IPS DF 4.7 (cell line): ENCODE measurements at regions not wholly inside any gene's neighbourhood (a gene's known extent, or its start where the extent isn't known, plus 50 kb on each side); places are given as distances from the start of the nearest gene placed in this dataset.

Experiments used
- DNase-seq: peaks from one replicate; pipeline ENCODE4 v3.0.0-alpha.2; 2013; ENCODE audit warnings: low spot score; ENCODE audit errors: extremely low read depth

DNA sequence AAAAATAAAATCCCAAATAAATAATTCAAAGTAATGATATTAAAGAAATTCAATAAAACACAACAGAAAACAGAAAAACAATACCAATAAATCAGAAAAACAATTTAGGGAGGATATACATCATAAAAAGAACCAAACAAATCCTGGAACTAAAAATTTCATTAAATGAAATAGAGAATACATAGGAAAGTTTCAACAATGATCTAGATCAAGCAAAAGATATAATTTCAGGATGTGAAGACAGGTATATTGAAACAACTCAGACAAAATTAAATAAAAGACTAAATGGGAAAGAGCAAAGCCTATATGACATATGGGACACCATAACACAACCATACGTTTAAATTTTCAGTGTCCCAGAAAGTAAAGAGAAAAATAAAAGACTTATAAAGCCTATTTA lies 85.1 kb upstream of the GHR start:
- DNase-seq = no peak

- no peak for DNase-seq
These were observed 74.1 kb upstream of the GHR start for GRCh38 chr5:42349163-42349562.

GRCh38 chr5:42351956-42352355 lies 71.3 kb upstream of the GHR start:
- no peak for DNase-seq

GRCh38 chr5:42360056-42360455 lies 63.2 kb upstream of the GHR start:
- no peak for DNase-seq

DNA sequence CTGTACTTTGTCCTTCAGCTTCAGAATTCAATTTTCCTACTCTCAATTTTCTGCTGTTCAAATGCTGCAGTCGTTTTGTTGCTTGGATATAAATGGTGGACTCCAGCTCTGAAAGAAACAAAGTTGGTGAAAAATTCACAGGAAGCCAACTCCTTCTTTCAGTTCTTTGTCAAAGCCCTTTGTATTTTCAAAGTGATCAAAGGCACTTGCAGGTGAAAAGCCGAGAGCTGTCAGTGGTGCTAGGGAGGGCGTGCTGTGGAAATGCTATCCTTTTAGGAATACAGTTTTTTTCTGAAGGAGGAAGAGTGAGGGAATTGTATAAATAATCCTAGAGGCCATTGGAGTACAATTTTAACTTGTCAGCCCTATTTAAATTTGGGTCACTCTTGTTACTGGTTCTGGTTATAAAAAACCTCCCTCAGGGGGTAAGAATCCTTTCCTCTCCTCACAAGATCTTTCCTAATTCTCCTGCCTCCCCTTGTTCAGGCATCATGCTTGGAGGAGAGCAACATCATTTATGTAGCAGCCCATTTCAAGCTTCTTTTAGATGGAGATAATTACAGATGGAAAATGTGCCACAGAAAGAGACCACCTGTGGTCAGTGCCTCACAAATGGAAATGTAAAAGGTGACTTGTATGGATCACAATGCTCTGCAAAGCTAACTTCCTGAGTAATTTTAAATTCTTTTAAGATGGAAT lies 62.5 kb upstream of the GHR start:
- no peak for DNase-seq

DNA sequence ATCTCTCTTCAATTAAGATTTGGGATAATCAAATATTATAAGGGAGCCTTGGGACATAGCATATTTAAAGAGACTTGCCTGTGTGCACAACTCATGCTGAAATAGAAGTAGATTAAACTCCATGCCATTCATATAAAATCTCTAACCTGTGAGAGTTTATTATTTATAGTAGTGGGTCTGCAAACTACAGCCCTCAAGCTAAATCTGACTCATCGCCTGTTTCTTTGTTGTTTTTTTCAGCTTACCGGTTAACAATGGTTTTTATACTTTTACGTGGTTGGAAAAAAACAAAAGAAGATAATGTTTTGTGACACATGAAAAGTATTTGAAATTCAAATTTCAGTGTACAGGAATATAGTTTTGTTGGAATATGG lies 61.9 kb upstream of the GHR start:
- DNase-seq = no peak

GRCh38 chr5:42366051-42366450 lies 57.2 kb upstream of the GHR start:
- DNase-seq = no peak
